ENCODE measurements at regions not wholly inside any gene's neighbourhood (a gene's known extent, or its start where the extent isn't known, plus 50 kb on each side); places are given as distances from the start of the nearest gene placed in this dataset.
A peak's percentile ranks its signal among the peaks of the same experiment; 100 is the strongest.

GRCh38 chr5:121189342-121190305 lies 662.1 kb upstream of the FTMT start:
- DNase-seq (ENCODE audit: low spot score) = peak; percentile 87

GRCh38 chr5:121199216-121199999 lies 652.3 kb upstream of the FTMT start:
- DNase-seq (ENCODE audit: low spot score) = peak; percentile 97

GRCh38 chr5:121218086-121218485 lies 633.6 kb upstream of the FTMT start:
- DNase-seq (ENCODE audit: low spot score) = peak; percentile 80

GRCh38 chr5:121221483-121221882 lies 630.2 kb upstream of the FTMT start:
- DNase-seq (ENCODE audit: low spot score) = no peak

DNA sequence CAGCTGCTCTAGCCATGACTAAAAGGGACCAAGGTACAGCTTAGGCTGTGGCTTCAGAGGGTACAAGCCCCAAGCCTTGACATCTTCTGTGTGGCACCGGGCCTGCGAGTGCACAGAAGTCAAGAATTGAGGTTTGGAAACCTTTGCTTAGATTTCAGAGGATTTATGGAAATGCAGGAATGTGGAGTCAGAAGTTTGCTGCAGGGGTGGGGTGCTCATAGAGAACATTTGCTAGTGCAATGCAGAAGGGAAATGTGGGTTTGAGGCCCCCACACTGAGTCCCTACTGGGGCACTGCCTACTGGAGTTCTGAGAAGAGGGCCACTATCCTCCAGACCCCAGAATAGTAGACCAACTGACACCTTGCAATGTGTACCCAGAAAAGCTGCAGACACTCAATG lies 624.9 kb upstream of the FTMT start:
- DNase-seq (ENCODE audit: low spot score) = no peak

DNA sequence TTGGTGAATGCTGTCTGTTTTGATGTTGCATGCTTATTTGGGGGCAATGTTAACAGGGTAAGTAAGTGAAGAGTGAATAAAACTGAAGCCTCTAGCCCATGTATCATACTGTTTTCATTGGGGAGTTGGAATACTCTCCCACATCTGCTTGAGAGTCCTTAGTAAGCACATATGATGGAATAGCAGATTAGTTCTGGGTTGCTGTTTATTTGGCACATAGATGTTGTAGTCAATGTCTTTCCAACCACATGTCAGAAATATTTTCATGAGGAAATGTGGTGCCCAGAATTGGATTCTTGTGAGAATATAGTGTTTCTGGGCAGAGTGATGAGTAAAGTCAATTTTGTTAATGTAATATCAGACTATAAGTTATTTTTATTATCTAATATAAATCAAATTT lies 611.7 kb upstream of the FTMT start:
- DNase-seq (ENCODE audit: low spot score) = no peak

DNA sequence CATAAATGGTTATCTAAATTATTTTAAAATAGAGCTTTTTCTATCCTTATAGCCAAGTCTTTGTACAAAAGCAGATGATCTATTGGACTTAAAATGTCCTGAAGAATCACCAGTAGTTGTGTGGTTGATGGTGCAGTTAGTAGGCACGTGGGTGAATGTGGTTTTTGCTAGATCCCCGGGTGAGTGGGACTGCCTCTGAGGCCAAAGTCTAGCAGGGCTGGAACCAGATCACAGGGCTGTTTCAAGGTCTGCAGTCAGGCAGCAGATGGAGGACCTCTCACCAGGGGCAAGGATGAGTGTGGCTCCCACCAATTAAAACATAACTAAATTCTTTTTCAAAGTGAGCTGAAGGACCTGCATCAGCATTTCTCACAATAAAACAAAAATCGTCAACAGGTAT lies 604.7 kb upstream of the FTMT start:
- DNase-seq (ENCODE audit: low spot score) = no peak

GRCh38 chr5:121251954-121252353 lies 599.7 kb upstream of the FTMT start:
- no peak for DNase-seq (ENCODE audit: low spot score)

DNA sequence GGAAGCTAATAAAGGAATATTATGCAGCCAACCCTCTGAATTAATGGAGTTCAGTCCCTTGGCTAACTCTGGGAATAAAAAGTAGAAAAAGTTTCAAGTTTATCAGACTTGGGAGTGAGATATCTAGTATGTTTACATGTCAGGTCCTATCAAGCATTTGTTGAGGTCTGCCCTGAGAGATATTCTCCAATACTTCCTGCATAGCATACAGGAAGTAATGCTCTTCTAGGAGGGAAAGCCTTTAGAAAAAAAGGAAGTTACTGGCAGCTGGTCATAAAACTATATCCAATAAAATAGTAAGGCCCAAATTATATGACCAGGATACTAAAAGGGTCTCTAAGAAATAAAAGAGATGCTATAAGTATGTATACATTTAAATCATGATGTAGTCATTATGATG lies 594.1 kb upstream of the FTMT start:
- DNase-seq (ENCODE audit: low spot score) = no peak

DNA sequence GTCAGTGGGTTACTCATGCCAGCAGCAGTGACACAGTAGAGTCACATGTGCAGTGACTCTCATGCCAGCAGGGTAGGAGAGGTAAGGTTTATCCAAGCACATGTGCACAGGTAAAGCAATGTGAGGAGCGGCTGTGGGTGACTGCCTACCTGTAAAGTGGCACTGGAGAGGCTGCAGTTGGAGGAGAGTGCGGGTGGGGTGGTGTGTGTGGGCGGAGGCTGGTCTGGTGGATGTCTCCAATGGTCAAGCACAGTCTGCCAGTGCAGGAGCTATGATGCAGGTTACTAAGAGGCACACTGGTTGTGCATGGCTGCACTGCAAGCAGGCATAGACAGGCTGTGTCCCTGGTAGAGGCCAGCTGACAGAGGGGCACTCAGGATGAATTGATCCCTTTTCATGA lies 588.2 kb upstream of the FTMT start:
- DNase-seq (ENCODE audit: low spot score) = no peak

- DNase-seq (ENCODE audit: low spot score) = no peak
These were observed 587.1 kb upstream of the FTMT start for GRCh38 chr5:121264605-121265004.

- DNase-seq (ENCODE audit: low spot score) = no peak
These were observed 580.1 kb upstream of the FTMT start for GRCh38 chr5:121271546-121271945.

GRCh38 chr5:121273833-121274433 lies 577.7 kb upstream of the FTMT start:
- peak; percentile 63 for DNase-seq (ENCODE audit: low spot score)

DNA sequence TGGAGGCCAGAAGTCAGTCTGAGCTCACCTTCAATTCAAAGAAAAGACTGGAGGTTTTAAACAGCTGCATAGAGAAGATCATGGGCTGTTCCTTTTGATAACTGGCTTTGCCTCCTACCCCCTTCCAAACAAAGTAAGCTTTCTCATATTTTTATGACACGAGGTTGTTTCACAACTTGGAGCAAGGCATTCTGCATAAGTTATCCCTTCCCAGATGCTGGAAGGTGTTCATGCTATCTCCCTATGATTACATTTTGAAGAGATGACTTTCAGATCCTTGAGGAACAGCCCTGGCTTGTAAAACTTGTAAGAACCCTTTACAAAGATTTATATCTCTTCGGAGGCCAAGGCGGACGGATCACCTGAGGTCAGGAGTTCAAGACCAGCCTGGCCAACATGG lies 571.9 kb upstream of the FTMT start:
- DNase-seq (ENCODE audit: low spot score) = no peak

GRCh38 chr5:121285801-121286521 lies 565.7 kb upstream of the FTMT start:
- peak; percentile 83 for DNase-seq (ENCODE audit: low spot score)

DNA sequence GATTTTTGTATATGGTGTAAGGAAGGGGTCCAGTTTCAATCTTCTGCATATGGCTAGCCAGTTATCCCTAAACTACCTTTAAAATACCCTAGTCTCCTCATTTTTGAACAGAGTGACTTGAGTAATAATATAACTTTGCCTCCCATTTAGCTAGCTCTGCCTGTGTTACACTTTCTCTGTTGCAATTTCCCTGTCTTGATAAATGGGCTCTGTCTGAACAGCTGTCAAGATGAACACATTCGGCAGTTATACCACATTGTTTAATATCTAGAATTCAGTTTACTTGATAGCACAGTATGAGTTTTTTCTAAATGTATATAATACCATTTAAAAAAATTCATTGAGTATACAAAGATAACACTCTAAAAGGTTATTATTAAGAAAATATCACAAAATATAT lies 562.9 kb upstream of the FTMT start:
- DNase-seq (ENCODE audit: low spot score) = no peak

GRCh38 chr5:121292664-121293063 lies 559.0 kb upstream of the FTMT start:
- DNase-seq (ENCODE audit: low spot score) = no peak

GRCh38 chr5:121296356-121296755 lies 555.3 kb upstream of the FTMT start:
- no peak for DNase-seq (ENCODE audit: low spot score)

- no peak for DNase-seq (ENCODE audit: low spot score)
These were observed 552.5 kb upstream of the FTMT start for GRCh38 chr5:121299153-121299552.

- no peak for DNase-seq (ENCODE audit: low spot score)
These were observed 546.8 kb upstream of the FTMT start for GRCh38 chr5:121304838-121305237.

DNA sequence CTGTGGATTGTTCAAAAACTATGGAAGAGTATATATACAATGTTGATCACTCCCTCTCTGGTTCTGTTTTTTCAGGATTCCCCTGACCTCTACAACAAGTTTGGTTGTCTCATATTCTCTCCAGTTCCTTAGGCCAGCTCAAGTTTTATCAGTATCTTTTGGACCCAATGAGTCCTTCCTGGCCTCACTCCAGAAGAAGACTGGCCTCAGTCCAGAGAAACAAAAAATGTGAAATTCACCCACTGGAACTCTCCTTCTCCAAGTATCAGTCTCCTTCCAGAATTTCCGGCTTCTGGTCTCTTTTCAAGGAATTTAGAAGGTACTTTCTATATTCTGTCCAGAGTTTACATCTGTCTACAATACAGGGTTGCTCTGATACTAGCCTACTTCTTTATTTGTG lies 537.8 kb upstream of the FTMT start:
- no peak for DNase-seq (ENCODE audit: low spot score)

DNA sequence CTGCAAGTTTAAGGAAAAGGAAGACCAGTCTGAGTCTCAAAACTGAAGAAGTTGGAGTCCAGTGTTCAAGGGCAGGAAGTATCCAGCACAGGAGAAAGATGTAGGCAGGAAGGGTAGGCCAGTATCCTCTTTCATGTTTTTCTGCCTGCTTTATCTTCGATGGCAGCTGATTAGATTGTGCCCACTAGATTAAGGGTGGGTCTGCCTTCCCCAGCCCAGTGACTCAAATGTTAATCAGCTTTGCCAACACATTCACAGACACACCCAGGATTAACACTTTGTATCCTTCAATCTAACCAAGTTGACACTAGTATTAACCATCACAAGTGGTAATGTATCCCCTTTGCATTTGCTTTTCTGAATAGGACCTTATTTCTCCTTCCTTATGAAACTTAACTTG lies 535.9 kb upstream of the FTMT start:
- no peak for DNase-seq (ENCODE audit: low spot score)
